Prostate gland (tissue), 2 donors: ENCODE measurements at regions not wholly inside any gene's neighbourhood (a gene's known extent, or its start where the extent isn't known, plus 50 kb on each side); places are given as distances from the start of the nearest gene placed in this dataset.

ENCODE experiments used
- DNase-seq: peaks from one replicate; pipeline ENCODE4 v3.0.0-alpha.2; 2019; ENCODE audit warnings: low spot score
- H3K27ac ChIP-seq, 2 donors: fragments of 200-600 bp; sonication (generic); 2 replicates each; pipeline ENCODE4 v1.5.1; 2017 to 2019
- H3K27me3 ChIP-seq: fragments of 200-600 bp; sonication (generic); replicated peaks from 2 replicates; pipeline ENCODE4 v1.5.1; 2019; ENCODE audit not compliant: insufficient read depth
- H3K36me3 ChIP-seq, 2 donors: fragments of 200-600 bp; sonication (generic); 1 replicate in 1 of 2; 2 replicates in 1 of 2; pipeline versions ENCODE4 v1.5.1 to v1.8.1; 2017 to 2019
- H3K4me1 ChIP-seq: fragments of 200-600 bp; sonication (generic); replicated peaks from 2 replicates; pipeline ENCODE4 v1.5.1; 2019
- H3K4me3 ChIP-seq, 2 donors: fragments of 200-600 bp; sonication (generic); 2 replicates each; pipeline ENCODE4 v1.5.1; 2017 to 2019
- H3K9me3 ChIP-seq: fragments of 200-600 bp; sonication (generic); 2 replicates; pipeline ENCODE4 v1.5.1; 2017
- POLR2A ChIP-seq: fragments of 450-650 bp; IDR thresholded peaks from one replicate; pipeline ENCODE4 v1.6.1; 2016; ENCODE audit warnings: antibody characterized with exemption, mild to moderate bottlenecking
- POLR2AphosphoS5 ChIP-seq: sonication (generic); formaldehyde crosslinking; IDR thresholded peaks from one replicate; pipeline ENCODE4 v1.6.1; 2017; ENCODE audit warnings: antibody characterized with exemption
- WGBS: methylation state at CpG from one replicate; pipeline ENCODE4 v1.1.5; 2018; 5-methylcytosine and 5-hydroxymethylcytosine counted together
- intact Hi-C: fragments of 100-400 bp; cut with DNase I; formaldehyde crosslinking; loops from one replicate; pipeline ENCODE4 v1.14.2; 2022
- TF ChIP-seq, protein P1 (sequence below), 4 experiments: fragments of 200-600 bp in 2 of 4; fragments of 450-650 bp in 2 of 4; sonication (generic) in 2 of 4; IDR thresholded peaks; 1 replicate in 3 of 4; 2 replicates in 1 of 4; pipeline ENCODE4 v1.5.1; 2016 to 2019; ENCODE audit warnings: antibody characterized with exemption in 4 of 4, mild to moderate bottlenecking in 2 of 4, moderate library complexity in 2 of 4

DNA sequence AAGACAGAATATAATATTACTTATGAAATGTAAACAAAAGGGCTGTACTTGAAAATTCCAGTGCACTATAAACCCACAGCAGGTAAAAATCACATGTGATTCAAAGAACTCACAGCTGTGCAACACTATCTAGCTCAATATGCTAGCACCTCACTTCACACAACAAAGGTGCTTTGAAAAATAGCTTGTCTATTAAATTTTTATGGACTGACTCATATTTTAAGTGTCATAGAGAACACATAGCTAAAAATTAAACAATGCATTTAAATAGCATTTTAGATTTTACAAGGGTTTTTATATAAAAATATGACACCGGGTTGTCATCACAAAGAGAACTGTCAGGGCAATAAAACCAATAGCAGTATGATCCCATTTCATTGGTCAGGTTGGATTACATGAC is 1390.5 kb upstream of the TENM4 start:
- Histone ChIP-seq H3K4me1 (peaks cover 5% of the 10 kb centered on the region), H3K27me3 (no peaks in the 10 kb centered on the region), H3K9me3 (no peaks in the 10 kb centered on the region), H3K36me3 (no peaks in the 10 kb centered on the region), H3K27ac (no peak overlapping the region), H3K4me3 (no peak overlapping the region)
- 57% methylated on average over 1 of the region's 1 CpG for WGBS
- no peak for DNase-seq
- intact Hi-C loops, result no loop called here
- TF ChIP-seq POLR2A (no peak), POLR2AphosphoS5 (no peak)
- TF ChIP-seq, protein P1, sequence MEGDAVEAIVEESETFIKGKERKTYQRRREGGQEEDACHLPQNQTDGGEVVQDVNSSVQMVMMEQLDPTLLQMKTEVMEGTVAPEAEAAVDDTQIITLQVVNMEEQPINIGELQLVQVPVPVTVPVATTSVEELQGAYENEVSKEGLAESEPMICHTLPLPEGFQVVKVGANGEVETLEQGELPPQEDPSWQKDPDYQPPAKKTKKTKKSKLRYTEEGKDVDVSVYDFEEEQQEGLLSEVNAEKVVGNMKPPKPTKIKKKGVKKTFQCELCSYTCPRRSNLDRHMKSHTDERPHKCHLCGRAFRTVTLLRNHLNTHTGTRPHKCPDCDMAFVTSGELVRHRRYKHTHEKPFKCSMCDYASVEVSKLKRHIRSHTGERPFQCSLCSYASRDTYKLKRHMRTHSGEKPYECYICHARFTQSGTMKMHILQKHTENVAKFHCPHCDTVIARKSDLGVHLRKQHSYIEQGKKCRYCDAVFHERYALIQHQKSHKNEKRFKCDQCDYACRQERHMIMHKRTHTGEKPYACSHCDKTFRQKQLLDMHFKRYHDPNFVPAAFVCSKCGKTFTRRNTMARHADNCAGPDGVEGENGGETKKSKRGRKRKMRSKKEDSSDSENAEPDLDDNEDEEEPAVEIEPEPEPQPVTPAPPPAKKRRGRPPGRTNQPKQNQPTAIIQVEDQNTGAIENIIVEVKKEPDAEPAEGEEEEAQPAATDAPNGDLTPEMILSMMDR (IDR thresholded peaks at IDR 0.05), result no peak

- Histone ChIP-seq H3K4me1 (peaks cover 5% of the 10 kb centered on the region), H3K4me3 (no peak overlapping the region), H3K27me3 (no peaks in the 10 kb centered on the region), H3K9me3 (no peaks in the 10 kb centered on the region), H3K27ac (peak overlapping the region in 1 of 2 donors; percentile 41), H3K36me3 (no peaks in the 10 kb centered on the region)
- WGBS, result 59% methylated on average over 3 of the region's 3 CpGs
- no peak for DNase-seq
- intact Hi-C loops, result no loop called here
- TF ChIP-seq, protein P1 (IDR thresholded peaks at IDR 0.05), result no peak
- TF ChIP-seq POLR2A, result no peak
- TF ChIP-seq POLR2AphosphoS5, result no peak
Measured at GRCh38 chr11:80827781-80828180, 1387.0 kb upstream of the TENM4 start.

DNA sequence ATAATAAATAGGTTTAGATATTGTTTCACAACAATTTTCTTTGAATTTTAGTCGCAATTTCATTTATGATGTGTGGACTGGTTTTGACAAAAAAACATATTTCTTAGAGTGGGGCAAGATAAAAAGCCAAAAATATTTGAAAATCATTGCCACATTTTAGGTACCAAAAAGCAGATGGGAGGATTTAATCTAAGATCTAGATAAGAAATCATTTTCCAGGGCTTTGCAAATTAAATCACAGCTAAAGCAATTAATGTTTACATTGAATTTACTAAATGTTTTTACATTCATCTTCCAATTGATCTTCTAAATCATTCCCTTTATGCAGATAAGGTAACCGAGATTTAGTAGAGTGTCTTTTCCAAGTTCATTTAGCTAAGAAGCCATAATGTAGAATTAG is 1386.0 kb upstream of the TENM4 start:
- DNase-seq, result no peak
- Histone ChIP-seq H3K27me3 (no peaks in the 10 kb centered on the region), H3K4me1 (peaks cover 5% of the 10 kb centered on the region), H3K27ac (peak overlapping the region in 1 of 2 donors; percentile 2), H3K36me3 (no peaks in the 10 kb centered on the region), H3K9me3 (no peaks in the 10 kb centered on the region), H3K4me3 (no peak overlapping the region)
- intact Hi-C loops, result no loop called here
- 71% methylated on average over 2 of the region's 2 CpGs for WGBS
- TF ChIP-seq, protein P1 (IDR thresholded peaks at IDR 0.05), result no peak
- TF ChIP-seq POLR2A (no peak), POLR2AphosphoS5 (no peak)

DNA sequence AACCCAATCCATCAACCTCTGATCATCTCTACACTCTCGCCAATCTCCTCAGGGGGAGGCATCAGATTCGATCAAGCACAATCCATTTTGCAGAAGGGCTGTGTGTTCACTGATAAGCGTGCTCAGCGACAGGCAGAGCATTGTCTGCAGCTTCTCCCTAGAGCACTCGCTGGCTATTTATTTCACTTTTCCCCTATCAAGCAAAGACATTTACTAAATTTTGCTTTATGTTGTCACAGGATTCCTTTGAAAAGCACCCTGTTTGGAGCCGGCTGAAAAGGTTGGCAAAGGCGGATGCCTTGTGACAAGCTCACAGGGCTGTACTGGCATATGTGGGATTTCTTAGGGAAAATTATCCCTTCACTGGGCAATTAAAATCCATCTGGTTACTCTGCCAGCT is 1381.5 kb upstream of the TENM4 start:
- no peaks in the 10 kb centered on the region for H3K4me1 ChIP-seq
- H3K36me3 ChIP-seq, result no peaks in the 10 kb centered on the region
- TF ChIP-seq, protein P1 (IDR thresholded peaks at IDR 0.05), result no peak
- TF ChIP-seq POLR2AphosphoS5 (no peak), POLR2A (no peak)
- H3K27me3 ChIP-seq, result no peaks in the 10 kb centered on the region
- 83% methylated on average over 7 of the region's 7 CpGs for WGBS
- no peak for DNase-seq
- H3K27ac ChIP-seq, result no peak overlapping the region
- no peaks in the 10 kb centered on the region for H3K9me3 ChIP-seq
- H3K4me3 ChIP-seq, result no peak overlapping the region
- intact Hi-C loops, result no loop called here

GRCh38 chr11:80819271-80819670 is 1378.4 kb upstream of the TENM4 start:
- DNase-seq, result no peak
- H3K9me3 ChIP-seq, result no peaks in the 10 kb centered on the region
- TF ChIP-seq POLR2A (no peak), POLR2AphosphoS5 (no peak)
- TF ChIP-seq, protein P1 (IDR thresholded peaks at IDR 0.05), result no peak
- intact Hi-C loops, result no loop called here
- no peaks in the 10 kb centered on the region for H3K4me1 ChIP-seq
- no peaks in the 10 kb centered on the region for H3K27me3 ChIP-seq
- 100% methylated on average over 1 of the region's 1 CpG for WGBS
- H3K36me3 ChIP-seq, result no peaks in the 10 kb centered on the region
- H3K4me3 ChIP-seq, result no peak overlapping the region
- H3K27ac ChIP-seq, result no peak overlapping the region
